DMS 273 treated with DMSO at 0.1 percent for 48 hours (cell line): ENCODE measurements at regions not wholly inside any gene's neighbourhood (a gene's known extent, or its start where the extent isn't known, plus 50 kb on each side); places are given as distances from the start of the nearest gene placed in this dataset.
"Not testable (repeated sequence)": the region's sequence is repeated elsewhere in the genome, so short reads cannot be mapped to it uniquely, and the experiment has no call there.

ENCODE experiments used
- DNase-seq: peaks from one replicate; lab custom pipeline; 2025; lab: John Stamatoyannopoulos, UW

GRCh38 chrX:23061116-23061515 lies 61.4 kb downstream of the DDX53 start:
- no peak for DNase-seq

DNA sequence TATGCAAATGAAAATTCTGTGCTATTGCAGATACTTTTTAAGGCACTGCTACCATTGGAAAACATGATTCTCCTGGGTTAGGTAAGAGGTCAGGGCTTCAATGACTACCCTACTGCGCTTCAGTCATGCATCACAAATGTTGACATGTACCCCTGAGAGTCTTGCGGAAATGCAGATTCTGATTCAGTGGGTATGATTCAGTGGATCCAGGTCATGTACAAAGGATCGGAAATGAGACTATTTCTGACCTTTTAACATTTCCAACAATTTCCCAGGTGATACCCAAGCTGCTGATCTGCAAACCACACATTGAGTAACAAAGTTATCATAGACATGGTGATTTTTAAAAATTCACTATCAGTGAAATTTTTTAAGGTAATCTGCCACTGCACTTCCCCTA lies 62.6 kb downstream of the DDX53 start:
- DNase-seq: no peak

DNA sequence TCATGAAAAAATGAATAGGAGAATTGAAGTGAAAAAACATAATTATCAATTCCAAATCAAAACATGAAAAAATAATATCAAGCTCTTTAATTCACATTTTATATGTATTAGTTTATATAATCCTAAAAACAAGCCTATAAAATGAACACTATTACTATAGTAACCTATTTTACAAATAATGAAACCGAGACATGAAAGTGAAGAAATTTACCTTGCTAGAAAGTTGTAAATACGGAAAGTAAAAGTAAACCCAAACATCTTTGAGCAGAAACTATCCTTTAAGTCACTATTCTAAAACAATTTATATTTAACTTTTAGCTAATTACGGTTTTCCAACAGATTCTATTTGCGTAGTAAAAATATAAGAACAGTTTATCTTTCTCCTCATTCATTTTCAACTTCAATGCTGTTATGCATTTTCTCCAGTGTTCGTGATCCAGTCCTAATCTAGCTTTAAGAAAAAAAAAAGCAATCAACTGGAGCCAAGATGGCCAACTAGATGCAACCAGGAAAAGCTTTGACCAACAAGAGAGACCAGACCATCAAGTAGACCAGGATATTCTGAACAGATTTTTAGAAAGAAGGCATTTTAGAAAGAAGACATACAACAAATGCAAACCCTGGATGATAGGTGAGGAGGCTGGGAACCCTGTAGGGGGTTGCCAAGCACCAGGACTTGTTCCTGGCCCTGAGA lies 67.0 kb downstream of the DDX53 start:
- DNase-seq: no peak

DNA sequence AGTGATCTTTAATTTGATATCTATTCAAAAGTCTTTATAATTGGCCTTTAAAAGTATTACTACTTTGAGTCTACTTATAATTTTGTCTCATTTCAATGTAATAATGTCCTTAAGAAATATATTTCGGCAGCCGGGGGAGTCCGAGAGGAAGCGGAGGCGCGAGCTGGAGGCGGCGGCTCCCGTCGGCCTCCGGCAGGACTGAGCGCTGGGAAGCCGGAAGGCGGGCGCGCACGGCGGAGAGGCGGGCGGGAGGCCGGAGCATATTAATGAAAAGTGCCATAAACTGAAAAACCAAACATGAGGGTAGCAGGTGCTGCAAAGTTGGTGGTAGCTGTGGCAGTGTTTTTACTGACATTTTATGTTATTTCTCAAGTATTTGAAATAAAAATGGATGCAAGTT lies 75.7 kb downstream of the DDX53 start:
- DNase-seq: not testable (repeated sequence)

DNA sequence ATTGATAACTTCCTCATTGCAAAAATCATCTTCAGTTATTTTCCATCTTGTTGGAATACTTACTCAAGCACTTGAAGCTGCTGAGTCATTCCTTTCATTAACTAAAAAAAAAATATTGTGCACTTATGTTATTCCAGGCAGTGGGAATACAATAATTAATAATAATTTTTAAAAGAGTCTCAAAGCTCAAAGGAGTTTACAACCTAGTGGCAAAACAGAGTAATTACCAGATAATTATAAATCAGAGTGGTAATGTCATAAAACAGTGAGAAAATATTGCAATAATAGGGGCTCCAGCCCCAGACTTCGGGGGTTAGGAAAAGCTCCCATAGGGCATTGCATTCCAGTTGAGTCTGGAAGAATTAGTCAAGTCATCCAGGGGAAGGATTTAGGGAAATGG lies 79.6 kb downstream of the DDX53 start:
- no peak for DNase-seq

GRCh38 chrX:23100826-23101225 lies 101.1 kb downstream of the DDX53 start:
- no peak for DNase-seq

- no peak for DNase-seq
Measured at GRCh38 chrX:23103546-23103945, 103.8 kb downstream of the DDX53 start.

- DNase-seq: no peak
Measured at GRCh38 chrX:23114241-23114640, 114.5 kb downstream of the DDX53 start.

- DNase-seq: no peak
Measured at GRCh38 chrX:23115651-23116050, 115.9 kb downstream of the DDX53 start.

GRCh38 chrX:23118163-23118562 lies 118.4 kb downstream of the DDX53 start:
- DNase-seq: no peak

DNA sequence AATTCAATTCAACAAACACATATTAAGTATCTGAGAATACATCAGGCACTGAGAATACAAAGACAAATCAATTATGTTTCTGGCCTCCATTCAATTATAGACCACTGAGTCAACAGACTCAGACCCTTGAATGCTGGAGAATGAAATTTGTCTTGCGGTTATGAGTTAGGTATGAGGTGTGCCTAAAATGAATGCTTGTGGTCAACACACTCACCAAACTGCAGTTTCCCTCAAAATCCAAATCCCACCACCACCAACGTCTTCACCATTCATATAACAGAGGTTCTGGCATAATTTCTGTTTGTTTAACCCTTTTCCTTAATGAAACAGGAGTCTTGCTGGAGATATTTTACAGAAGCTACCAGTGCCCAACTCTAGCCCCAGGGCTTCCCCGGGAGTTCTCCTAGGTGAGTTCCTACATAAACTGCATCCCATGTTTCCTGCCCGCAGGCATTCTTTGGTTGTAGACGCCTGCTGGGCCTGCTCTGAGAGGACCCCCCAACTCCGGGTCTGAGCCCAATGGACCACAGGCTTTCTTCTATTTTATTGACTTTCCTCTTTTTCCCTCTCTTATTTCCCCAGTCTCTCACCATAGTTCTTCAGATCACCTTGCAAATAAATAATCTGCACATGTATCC lies 119.2 kb downstream of the DDX53 start:
- DNase-seq: no peak

- peak; percentile 2 for DNase-seq
Measured at GRCh38 chrX:23127586-23127985, 127.8 kb downstream of the DDX53 start.

DNA sequence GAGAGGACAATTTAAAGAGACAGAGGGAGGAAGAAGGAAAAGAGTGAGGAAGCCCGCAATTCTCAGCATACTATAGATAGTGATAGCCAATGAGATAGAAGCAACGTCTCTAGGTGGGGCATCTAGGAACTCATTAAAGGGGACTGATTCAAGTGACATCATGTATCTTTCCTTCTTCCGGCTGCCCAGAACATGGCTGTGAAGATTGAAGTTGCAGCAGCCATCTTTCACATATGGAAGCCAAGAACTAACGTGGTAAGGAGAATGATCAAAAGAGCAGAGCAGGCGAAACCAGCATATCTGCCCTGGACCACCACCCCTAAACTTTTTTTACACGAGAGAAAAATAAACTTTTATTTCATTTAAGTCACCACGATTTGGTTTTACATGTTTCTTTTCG lies 133.8 kb downstream of the DDX53 start:
- no peak for DNase-seq

- no peak for DNase-seq
Measured at GRCh38 chrX:23134136-23134535, 134.4 kb downstream of the DDX53 start.

DNA sequence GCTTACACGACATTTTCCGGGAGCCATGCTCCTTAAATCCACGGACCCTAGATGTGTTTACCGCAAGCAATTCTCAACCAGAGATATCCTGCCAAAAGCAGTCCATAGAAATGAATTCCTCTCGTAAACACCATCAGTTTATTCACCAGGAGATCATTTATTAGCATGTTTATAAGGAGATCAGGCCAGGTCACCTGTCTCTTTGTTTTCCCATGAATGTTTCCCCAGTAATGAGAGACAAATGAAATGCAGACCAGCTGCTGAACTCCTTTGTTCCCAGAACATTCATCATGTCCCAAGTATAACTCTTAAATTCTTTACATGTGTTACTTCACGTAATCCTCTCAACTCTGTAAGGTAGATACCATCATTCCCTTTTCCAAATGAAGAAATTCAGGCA lies 137.1 kb downstream of the DDX53 start:
- DNase-seq: no peak

GRCh38 chrX:23168291-23168690 lies 166.4 kb upstream of the PTCHD1 start:
- DNase-seq: no peak

DNA sequence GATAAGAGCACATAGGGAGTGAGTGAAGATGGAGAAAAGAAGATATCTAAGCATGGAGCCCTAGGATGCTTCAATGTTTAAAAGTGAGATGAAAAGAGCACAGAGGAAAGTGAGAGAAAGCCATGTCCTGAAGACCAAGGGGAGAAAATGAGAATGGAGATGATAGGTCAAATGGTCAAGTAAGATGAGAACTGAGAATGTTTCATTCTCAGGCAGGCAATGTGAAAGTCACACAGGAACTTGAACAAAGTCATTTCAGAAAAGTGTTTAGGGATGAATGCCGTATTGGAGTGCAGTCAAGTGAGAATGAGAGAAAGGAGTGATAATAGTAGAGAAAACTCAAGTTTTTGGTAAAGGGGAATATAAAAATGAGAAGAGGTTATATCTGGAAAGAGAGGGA lies 148.7 kb upstream of the PTCHD1 start:
- no peak for DNase-seq

DNA sequence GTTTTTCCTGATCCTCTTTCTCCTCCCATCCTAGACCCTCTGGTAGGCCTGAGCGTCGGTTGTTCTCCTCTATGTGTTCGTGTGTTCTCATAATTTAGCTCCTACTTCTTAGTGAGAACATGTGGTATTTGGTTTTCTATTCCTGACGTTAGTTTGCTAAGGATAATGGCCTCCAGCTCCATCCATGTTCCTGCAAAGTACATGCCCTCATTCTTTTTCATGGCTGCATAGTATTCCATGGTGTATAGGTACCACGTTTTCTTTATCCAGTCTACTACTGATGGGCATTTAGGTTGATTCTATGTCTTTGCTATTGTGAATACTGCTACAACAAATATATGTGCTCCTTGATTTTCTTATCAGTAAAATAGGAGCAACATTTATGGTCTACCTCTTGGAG lies 146.8 kb upstream of the PTCHD1 start:
- no peak for DNase-seq

- no peak for DNase-seq
Measured at GRCh38 chrX:23194885-23195554, 139.6 kb upstream of the PTCHD1 start.

DNA sequence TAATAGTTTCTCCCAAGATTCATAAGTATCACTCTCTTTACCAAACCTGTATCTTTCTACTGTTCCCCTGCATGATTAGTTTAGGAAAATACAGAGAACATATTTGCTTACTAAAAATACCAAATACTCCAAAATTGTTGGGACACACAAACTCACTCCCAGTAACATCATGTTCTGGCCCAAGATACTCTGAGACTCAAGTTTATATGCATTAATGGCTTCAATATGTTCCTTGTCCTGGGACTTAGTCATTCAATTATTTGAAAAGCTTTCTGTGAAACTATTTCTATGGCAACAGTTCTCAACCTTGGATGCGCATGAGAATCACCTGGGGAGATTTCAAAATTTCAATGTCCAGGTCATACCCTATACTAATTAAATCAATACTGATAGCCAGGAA lies 138.9 kb upstream of the PTCHD1 start:
- DNase-seq: no peak

DNA sequence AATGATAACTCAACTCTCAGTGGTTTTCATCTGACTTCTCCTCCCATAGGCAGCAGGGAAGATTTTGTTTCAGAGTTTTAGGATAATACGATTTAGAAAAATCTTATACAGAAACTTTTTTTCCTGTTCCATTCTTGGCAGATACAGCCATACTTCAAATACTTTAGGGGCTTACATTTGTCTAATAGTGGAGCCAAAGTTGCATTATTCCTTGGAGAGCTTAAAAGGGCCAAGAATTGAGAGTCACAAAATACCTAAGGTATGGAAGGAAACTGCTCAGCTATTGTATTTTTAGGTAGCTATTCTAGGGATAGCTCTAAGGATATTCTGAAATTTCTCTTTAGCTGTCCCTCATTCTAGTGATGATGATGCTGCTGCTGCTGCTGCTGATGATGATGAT lies 132.9 kb upstream of the PTCHD1 start:
- no peak for DNase-seq

GRCh38 chrX:23202326-23202725 lies 132.3 kb upstream of the PTCHD1 start:
- DNase-seq: no peak

- DNase-seq: no peak
Measured at GRCh38 chrX:23223169-23223568, 111.5 kb upstream of the PTCHD1 start.

DNA sequence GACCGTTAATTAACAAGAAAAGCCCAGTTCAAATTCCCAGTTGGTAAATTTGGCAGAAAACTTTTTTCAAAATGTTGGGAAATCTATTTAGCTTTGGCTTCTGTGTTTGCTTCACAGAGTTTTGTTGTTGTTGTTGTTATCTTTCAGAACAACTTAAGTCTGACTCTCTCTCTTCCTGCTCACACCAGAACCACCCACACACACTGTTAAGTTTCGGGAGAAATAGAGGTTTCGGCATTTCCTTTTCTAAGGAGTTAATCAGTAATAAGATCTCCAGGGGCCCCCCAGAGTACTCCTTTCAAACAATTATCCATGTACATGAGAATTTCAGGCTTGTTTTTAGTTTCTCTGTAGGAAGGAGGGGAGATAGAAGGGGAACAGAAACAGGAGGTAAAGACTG lies 106.2 kb upstream of the PTCHD1 start:
- no peak for DNase-seq
